LNCAP (cell line): ENCODE measurements at regions not wholly inside any gene's neighbourhood (a gene's known extent, or its start where the extent isn't known, plus 50 kb on each side); places are given as distances from the start of the nearest gene placed in this dataset.

Experiments
- CTCF ChIP-seq: fragments of 450-650 bp; IDR thresholded peaks from 2 replicates; pipeline ENCODE4 v1.5.1; 2017; ENCODE audit warnings: mild to moderate bottlenecking

GRCh38 chr5:135106136-135106535 lies 72.1 kb upstream of the PITX1 start:
- no peak for TF ChIP-seq CTCF

- no peak for TF ChIP-seq CTCF
Observed at GRCh38 chr5:135105105-135105484, 71.1 kb upstream of the PITX1 start.

- no peak for TF ChIP-seq CTCF
Observed at GRCh38 chr5:135103575-135103853, 69.5 kb upstream of the PITX1 start.

GRCh38 chr5:135102716-135103574 lies 68.9 kb upstream of the PITX1 start:
- TF ChIP-seq CTCF: no peak

- no peak for TF ChIP-seq CTCF
Observed at GRCh38 chr5:135100431-135100830, 66.4 kb upstream of the PITX1 start.

- no peak for TF ChIP-seq CTCF
Observed at GRCh38 chr5:135100011-135100410, 66.0 kb upstream of the PITX1 start.

- no peak for TF ChIP-seq CTCF
Observed at GRCh38 chr5:135097390-135097789, 63.4 kb upstream of the PITX1 start.

GRCh38 chr5:135095871-135096270 lies 61.8 kb upstream of the PITX1 start:
- no peak for TF ChIP-seq CTCF
